ENCODE measurements at regions not wholly inside any gene's neighbourhood (a gene's known extent, or its start where the extent isn't known, plus 50 kb on each side); places are given as distances from the start of the nearest gene placed in this dataset.

DNA sequence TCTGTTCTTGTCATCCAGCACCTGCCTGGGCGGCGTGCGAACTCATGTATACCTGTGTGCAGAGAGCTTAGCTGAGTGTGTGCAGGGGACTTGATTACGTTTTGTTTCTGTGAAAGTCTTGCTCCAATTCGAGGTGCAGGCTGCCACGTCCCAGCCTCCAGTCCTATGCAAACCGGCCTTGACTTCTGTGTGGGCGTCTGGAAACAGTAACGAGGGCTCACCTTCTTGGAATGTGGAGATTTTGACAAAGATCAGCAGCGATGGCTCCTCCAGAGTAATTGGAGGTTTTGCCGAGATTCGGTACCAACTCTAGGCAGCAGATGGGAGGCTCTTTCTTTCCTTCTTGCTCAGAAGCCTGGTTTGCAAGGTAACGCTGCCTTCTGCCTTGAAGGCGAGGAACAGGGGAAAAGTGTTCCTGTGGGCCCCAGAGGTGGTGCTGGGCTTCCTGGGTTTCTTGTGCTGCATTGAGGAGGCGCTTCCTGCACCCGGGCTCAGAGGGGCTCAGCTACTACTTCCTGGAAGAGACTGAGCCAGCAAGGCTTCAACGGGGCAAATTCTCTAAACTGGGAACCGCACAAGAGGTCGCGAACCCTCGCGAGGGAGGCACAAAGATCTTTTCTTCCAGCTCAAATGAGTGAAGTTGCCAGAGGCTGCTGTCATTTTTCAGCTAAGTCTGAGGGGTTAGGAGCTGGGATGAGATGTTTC lies 249.0 kb downstream of the AACS start:
- ChIA-PET CTCF (interaction anchor here (1.1 to 2.4 kb wide), 7 partner anchors 8 to 125 kb away, joined by 3 to 10 read pairs (median 3); no protein-coding TSS in a partner anchor), POLR2A (no interaction called here)
- DNase-seq (ENCODE audit: low spot score) (no peak), ATAC-seq (peak; percentile 58)
- peaks cover 34% of the 10 kb centered on the region for H3K4me1 Mint-ChIP-seq
- no peaks in the 10 kb centered on the region for H3K36me3 Mint-ChIP-seq
- TF ChIP-seq RELA (CRISPR knock-in tag; IDR thresholded peaks at IDR 0.05; ENCODE audit: borderline replicate concordance) (no peak), MYBL2 (CRISPR knock-in tag; IDR thresholded peaks at IDR 0.05) (no peak), ERG (CRISPR knock-in tag; IDR thresholded peaks at IDR 0.05) (no peak), ZNF317 (CRISPR knock-in tag; IDR thresholded peaks at IDR 0.05; ENCODE audit: borderline replicate concordance, low read depth) (peak; percentile 68)
- H3K27ac Mint-ChIP-seq: peak overlapping the region; percentile 28
- no peaks in the 10 kb centered on the region for H3K27me3 Mint-ChIP-seq (ENCODE audit: low read depth)
- H3K9me3 Mint-ChIP-seq: no peaks in the 10 kb centered on the region
- peak overlapping the region; percentile 14 for H3K4me3 Mint-ChIP-seq

DNA sequence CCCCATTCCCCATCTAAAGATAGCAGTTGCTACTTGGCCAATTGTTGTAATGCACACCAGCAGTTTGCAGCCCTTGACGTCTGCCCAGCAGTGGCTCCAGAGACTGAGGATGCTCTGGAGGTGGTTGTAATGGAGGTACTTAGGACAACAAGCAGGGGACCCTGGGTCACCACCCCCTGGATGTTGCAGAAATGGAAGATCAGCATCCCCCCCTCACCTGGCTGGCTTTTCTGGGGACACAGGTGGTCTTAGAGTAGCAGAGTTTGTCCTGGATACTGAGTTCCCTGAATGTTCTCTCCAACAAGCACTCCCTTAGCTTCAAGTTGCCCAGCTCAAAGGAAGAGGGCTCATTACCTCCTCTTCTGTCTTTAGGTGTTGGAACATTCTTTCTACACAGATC lies 250.5 kb downstream of the AACS start:
- TF ChIP-seq OVOL2 (CRISPR knock-in tag; IDR thresholded peaks at IDR 0.05; ENCODE audit: borderline replicate concordance) (no peak), MYBL2 (CRISPR knock-in tag; IDR thresholded peaks at IDR 0.05) (no peak)
- H3K27ac Mint-ChIP-seq: no peak overlapping the region
- DNase-seq (ENCODE audit: low spot score) (no peak), ATAC-seq (no peak)
- H3K4me1 Mint-ChIP-seq: peaks cover 39% of the 10 kb centered on the region
- H3K27me3 Mint-ChIP-seq (ENCODE audit: low read depth): no peaks in the 10 kb centered on the region
- POLR2A ChIA-PET: no interaction called here
- peaks cover under 1% of the 10 kb centered on the region for H3K9me3 Mint-ChIP-seq
- no peak overlapping the region for H3K4me3 Mint-ChIP-seq
- CTCF ChIA-PET: interaction anchor here (0.6 to 2.4 kb wide), 6 partner anchors 10 to 133 kb away, joined by 3 to 10 read pairs (median 3); no protein-coding TSS in a partner anchor
- peaks cover 1% of the 10 kb centered on the region for H3K36me3 Mint-ChIP-seq

GRCh38 chr12:125320177-125320576 lies 254.9 kb downstream of the AACS start:
- Mint-ChIP-seq H3K4me1 (peaks cover 28% of the 10 kb centered on the region), H3K36me3 (peaks cover 15% of the 10 kb centered on the region), H3K9me3 (peaks cover 13% of the 10 kb centered on the region), H3K4me3 (no peak overlapping the region), H3K27me3 (ENCODE audit: low read depth) (no peaks in the 10 kb centered on the region), H3K27ac (peak overlapping the region; percentile 65)
- no peak for ATAC-seq
- POLR2A ChIA-PET: no interaction called here
- CTCF ChIA-PET: interaction anchor here (0.7 to 1.2 kb wide), 3 partner anchors 11 to 83 kb away, joined by 3 to 5 read pairs (median 3); no protein-coding TSS in a partner anchor
- no peak for DNase-seq (ENCODE audit: low spot score)
- TF ChIP-seq, protein P1, sequence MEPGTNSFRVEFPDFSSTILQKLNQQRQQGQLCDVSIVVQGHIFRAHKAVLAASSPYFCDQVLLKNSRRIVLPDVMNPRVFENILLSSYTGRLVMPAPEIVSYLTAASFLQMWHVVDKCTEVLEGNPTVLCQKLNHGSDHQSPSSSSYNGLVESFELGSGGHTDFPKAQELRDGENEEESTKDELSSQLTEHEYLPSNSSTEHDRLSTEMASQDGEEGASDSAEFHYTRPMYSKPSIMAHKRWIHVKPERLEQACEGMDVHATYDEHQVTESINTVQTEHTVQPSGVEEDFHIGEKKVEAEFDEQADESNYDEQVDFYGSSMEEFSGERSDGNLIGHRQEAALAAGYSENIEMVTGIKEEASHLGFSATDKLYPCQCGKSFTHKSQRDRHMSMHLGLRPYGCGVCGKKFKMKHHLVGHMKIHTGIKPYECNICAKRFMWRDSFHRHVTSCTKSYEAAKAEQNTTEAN (CRISPR knock-in tag; IDR thresholded peaks at IDR 0.05): no peak
- TF ChIP-seq ETV6 (CRISPR knock-in tag; IDR thresholded peaks at IDR 0.05): no peak
- no peak for TF ChIP-seq NR3C1 (CRISPR knock-in tag; conservative IDR thresholded peaks at IDR 0.05; ENCODE audit: low read depth)
- no peak for TF ChIP-seq ARID4B (CRISPR knock-in tag; IDR thresholded peaks at IDR 0.05; ENCODE audit: borderline replicate concordance)
- TF ChIP-seq NR2C2 (CRISPR knock-in tag; IDR thresholded peaks at IDR 0.05): no peak
- no peak for TF ChIP-seq GABPB1 (CRISPR knock-in tag; IDR thresholded peaks at IDR 0.05)
- TF ChIP-seq, protein P2, sequence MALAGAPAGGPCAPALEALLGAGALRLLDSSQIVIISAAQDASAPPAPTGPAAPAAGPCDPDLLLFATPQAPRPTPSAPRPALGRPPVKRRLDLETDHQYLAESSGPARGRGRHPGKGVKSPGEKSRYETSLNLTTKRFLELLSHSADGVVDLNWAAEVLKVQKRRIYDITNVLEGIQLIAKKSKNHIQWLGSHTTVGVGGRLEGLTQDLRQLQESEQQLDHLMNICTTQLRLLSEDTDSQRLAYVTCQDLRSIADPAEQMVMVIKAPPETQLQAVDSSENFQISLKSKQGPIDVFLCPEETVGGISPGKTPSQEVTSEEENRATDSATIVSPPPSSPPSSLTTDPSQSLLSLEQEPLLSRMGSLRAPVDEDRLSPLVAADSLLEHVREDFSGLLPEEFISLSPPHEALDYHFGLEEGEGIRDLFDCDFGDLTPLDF (CRISPR knock-in tag; IDR thresholded peaks at IDR 0.05): no peak
- TF ChIP-seq ZNF416 (CRISPR knock-in tag; IDR thresholded peaks at IDR 0.05): no peak
- TF ChIP-seq ZNF425 (CRISPR knock-in tag; conservative IDR thresholded peaks at IDR 0.05): no peak
- TF ChIP-seq JAZF1 (CRISPR knock-in tag; IDR thresholded peaks at IDR 0.05): no peak
- TF ChIP-seq, protein P3, sequence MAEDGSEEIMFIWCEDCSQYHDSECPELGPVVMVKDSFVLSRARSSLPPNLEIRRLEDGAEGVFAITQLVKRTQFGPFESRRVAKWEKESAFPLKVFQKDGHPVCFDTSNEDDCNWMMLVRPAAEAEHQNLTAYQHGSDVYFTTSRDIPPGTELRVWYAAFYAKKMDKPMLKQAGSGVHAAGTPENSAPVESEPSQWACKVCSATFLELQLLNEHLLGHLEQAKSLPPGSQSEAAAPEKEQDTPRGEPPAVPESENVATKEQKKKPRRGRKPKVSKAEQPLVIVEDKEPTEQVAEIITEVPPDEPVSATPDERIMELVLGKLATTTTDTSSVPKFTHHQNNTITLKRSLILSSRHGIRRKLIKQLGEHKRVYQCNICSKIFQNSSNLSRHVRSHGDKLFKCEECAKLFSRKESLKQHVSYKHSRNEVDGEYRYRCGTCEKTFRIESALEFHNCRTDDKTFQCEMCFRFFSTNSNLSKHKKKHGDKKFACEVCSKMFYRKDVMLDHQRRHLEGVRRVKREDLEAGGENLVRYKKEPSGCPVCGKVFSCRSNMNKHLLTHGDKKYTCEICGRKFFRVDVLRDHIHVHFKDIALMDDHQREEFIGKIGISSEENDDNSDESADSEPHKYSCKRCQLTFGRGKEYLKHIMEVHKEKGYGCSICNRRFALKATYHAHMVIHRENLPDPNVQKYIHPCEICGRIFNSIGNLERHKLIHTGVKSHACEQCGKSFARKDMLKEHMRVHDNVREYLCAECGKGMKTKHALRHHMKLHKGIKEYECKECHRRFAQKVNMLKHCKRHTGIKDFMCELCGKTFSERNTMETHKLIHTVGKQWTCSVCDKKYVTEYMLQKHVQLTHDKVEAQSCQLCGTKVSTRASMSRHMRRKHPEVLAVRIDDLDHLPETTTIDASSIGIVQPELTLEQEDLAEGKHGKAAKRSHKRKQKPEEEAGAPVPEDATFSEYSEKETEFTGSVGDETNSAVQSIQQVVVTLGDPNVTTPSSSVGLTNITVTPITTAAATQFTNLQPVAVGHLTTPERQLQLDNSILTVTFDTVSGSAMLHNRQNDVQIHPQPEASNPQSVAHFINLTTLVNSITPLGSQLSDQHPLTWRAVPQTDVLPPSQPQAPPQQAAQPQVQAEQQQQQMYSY (CRISPR knock-in tag; IDR thresholded peaks at IDR 0.05): no peak
